Lung (tissue), 11 donors: ENCODE measurements at regions not wholly inside any gene's neighbourhood (a gene's known extent, or its start where the extent isn't known, plus 50 kb on each side); places are given as distances from the start of the nearest gene placed in this dataset.

ENCODE experiments used
- ATAC-seq: fragments of 200-7000 bp; cut with Tn5 transposase; one replicate; pipeline ENCODE4 v1.9.1; 2020; ENCODE audit warnings: moderate number of reproducible peaks; ENCODE audit not compliant: insufficient read depth, low FRiP score
- DNase-seq, 3 donors: peaks; one replicate each; pipeline ENCODE4 v3.0.0-alpha.2; 2013 to 2017
- H3K27ac ChIP-seq, 2 donors: one replicate each; pipeline ENCODE4 v1.5.1; 2013; ENCODE audit warnings: mild to moderate bottlenecking in 2 of 2, moderate library complexity in 2 of 2, control low read depth in 1 of 2, inconsistent platforms in 1 of 2, low read depth in 1 of 2, low read length in 1 of 2
- H3K27me3 ChIP-seq, 3 donors: one replicate each; pipeline ENCODE4 v1.5.1; 2013; ENCODE audit warnings: low read length in 2 of 3; ENCODE audit not compliant: control insufficient read depth in 3 of 3, insufficient read depth in 3 of 3
- H3K36me3 ChIP-seq, 4 donors: one replicate each; pipeline ENCODE4 v1.5.1; 2013; ENCODE audit warnings: low read length in 4 of 4, mild to moderate bottlenecking in 1 of 4, moderate library complexity in 1 of 4; ENCODE audit not compliant: control insufficient read depth in 4 of 4, insufficient read depth in 4 of 4
- H3K4me1 ChIP-seq, 5 donors: one replicate each; pipeline ENCODE4 v1.5.1; 2013; ENCODE audit warnings: low read length in 5 of 5, mild to moderate bottlenecking in 2 of 5, moderate library complexity in 1 of 5; ENCODE audit not compliant: control insufficient read depth in 5 of 5, insufficient read depth in 5 of 5
- H3K4me3 ChIP-seq: one replicate; pipeline ENCODE4 v1.5.1; 2013; ENCODE audit warnings: mild to moderate bottlenecking, control low read depth, moderate library complexity
- H3K9ac ChIP-seq, 2 donors: one replicate each; pipeline ENCODE4 v1.5.1; 2013; ENCODE audit warnings: low read length in 2 of 2, control low read depth in 1 of 2; ENCODE audit not compliant: insufficient read depth in 1 of 2
- H3K9me3 ChIP-seq, 4 donors: one replicate each; pipeline ENCODE4 v1.5.1; 2013; ENCODE audit warnings: low read length in 3 of 4, mild to moderate bottlenecking in 1 of 4, moderate library complexity in 1 of 4; ENCODE audit not compliant: control insufficient read depth in 4 of 4, insufficient read depth in 3 of 4
- CTCF ChIP-seq: IDR thresholded peaks from 2 replicates; pipeline ENCODE4 v1.5.1; 2012; ENCODE audit warnings: mild to moderate bottlenecking; ENCODE audit errors: control extremely low read depth, extremely low read depth
- WGBS, 2 donors: extraction: QIAGEN DNeasy Blood & Tissue Kit; methylation state at CpG; one replicate each; pipeline ENCODE4 v1.1.7; 2013; 5-methylcytosine and 5-hydroxymethylcytosine counted together
- donor health status: control.
- donor health status: control.
- donor health status: Bipolar disorder and iron deficiency.
- donor health status: healthy.
- donor health status: DM: yes; HTN: yes; CAD: no.

GRCh38 chr22:49607821-49608220, 219.9 kb downstream of the BRD1 start:
- no peaks in the 10 kb centered on the region for H3K4me1 ChIP-seq
- 92 to 97% methylated on average over 13 of the region's 13 CpGs for WGBS, 2 donors
- H3K27me3 ChIP-seq: no peaks in the 10 kb centered on the region
- H3K9me3 ChIP-seq: peaks cover 0 to 5% (median 2%) of the 10 kb centered on the region in 4 donors
- peaks cover 0 to 3% (median 0%) of the 10 kb centered on the region in 4 donors for H3K36me3 ChIP-seq
- H3K9ac ChIP-seq: no peak overlapping the region
- ATAC-seq (no peak), DNase-seq (no peak)
- TF ChIP-seq CTCF: no peak
- no peak overlapping the region for H3K27ac ChIP-seq
- no peak overlapping the region for H3K4me3 ChIP-seq

GRCh38 chr22:49606562-49607290, 220.9 kb downstream of the BRD1 start:
- ATAC-seq: no peak
- DNase-seq: no peak
- Histone ChIP-seq H3K27me3 (no peaks in the 10 kb centered on the region), H3K27ac (no peak overlapping the region), H3K4me1 (no peaks in the 10 kb centered on the region), H3K9ac (no peak overlapping the region), H3K4me3 (no peak overlapping the region), H3K9me3 (peaks cover 0 to 3% (median under 1%) of the 10 kb centered on the region in 4 donors), H3K36me3 (peaks cover 0 to 3% (median 0%) of the 10 kb centered on the region in 4 donors)
- 94 to 98% methylated on average over 18 of the region's 18 CpGs for WGBS, 2 donors
- TF ChIP-seq CTCF: no peak

GRCh38 chr22:49604732-49605302, 222.9 kb downstream of the BRD1 start:
- ATAC-seq (no peak), DNase-seq (no peak)
- WGBS, 2 donors: 97 to 98% methylated on average over 3 of the region's 3 CpGs
- TF ChIP-seq CTCF: no peak
- H3K36me3 ChIP-seq: peaks cover 0 to 3% (median 0%) of the 10 kb centered on the region in 4 donors
- no peak overlapping the region for H3K27ac ChIP-seq
- no peak overlapping the region for H3K9ac ChIP-seq
- peaks cover 0 to 2% (median 0%) of the 10 kb centered on the region in 4 donors for H3K9me3 ChIP-seq
- no peaks in the 10 kb centered on the region for H3K27me3 ChIP-seq
- H3K4me1 ChIP-seq: no peaks in the 10 kb centered on the region
- H3K4me3 ChIP-seq: no peak overlapping the region
